Endodermal cell (in vitro differentiated cells): ENCODE measurements at regions not wholly inside any gene's neighbourhood (a gene's known extent, or its start where the extent isn't known, plus 50 kb on each side); places are given as distances from the start of the nearest gene placed in this dataset.

Experiments used
- DNase-seq: peaks from one replicate; pipeline ENCODE4 v3.0.0-alpha.2; 2017
- H3K27ac ChIP-seq: 2 replicates; pipeline ENCODE4 v1.5.1; 2013; ENCODE audit warnings: mild to moderate bottlenecking, low read depth, low read length, moderate library complexity
- H3K27me3 ChIP-seq: 2 replicates; pipeline ENCODE4 v1.6.1; 2013; ENCODE audit warnings: mild to moderate bottlenecking, low read length, moderate library complexity; ENCODE audit not compliant: insufficient read depth, control insufficient read depth, poor library complexity, severe bottlenecking
- H3K36me3 ChIP-seq: 2 replicates; pipeline ENCODE4 v1.7.0; 2013; ENCODE audit warnings: mild to moderate bottlenecking, low read length, moderate library complexity; ENCODE audit not compliant: control insufficient read depth, insufficient read depth
- H3K4me1 ChIP-seq: one replicate; pipeline ENCODE4 v1.7.0; 2013; ENCODE audit warnings: low read length; ENCODE audit not compliant: control insufficient read depth, insufficient read depth
- H3K4me3 ChIP-seq: 2 replicates; pipeline ENCODE4 v1.5.1; 2013; ENCODE audit warnings: mild to moderate bottlenecking, low read length, moderate library complexity
- H3K9ac ChIP-seq: 2 replicates; pipeline ENCODE4 v1.6.1; 2013; ENCODE audit warnings: mild to moderate bottlenecking, low read length, moderate library complexity; ENCODE audit not compliant: poor library complexity, severe bottlenecking; ENCODE audit errors: extremely low read depth
- H3K9me3 ChIP-seq: 2 replicates; pipeline ENCODE4 v1.6.1; 2013; ENCODE audit warnings: mild to moderate bottlenecking, low read length, moderate library complexity; ENCODE audit not compliant: control insufficient read depth
- H3K27ac Mint-ChIP-seq: 2 replicates; pipeline ENCODE4 v1.8.0; 2020; ENCODE audit warnings: mixed read lengths
- H3K27me3 Mint-ChIP-seq: 2 replicates; pipeline ENCODE4 v1.8.0; 2021; ENCODE audit warnings: mild to moderate bottlenecking, mixed read lengths; ENCODE audit not compliant: insufficient read depth
- H3K36me3 Mint-ChIP-seq: 2 replicates; pipeline ENCODE4 v1.8.0; 2020; ENCODE audit warnings: low read depth, mixed read lengths
- H3K4me1 Mint-ChIP-seq: 2 replicates; pipeline ENCODE4 v1.8.0; 2020; ENCODE audit warnings: mixed read lengths
- H3K4me3 Mint-ChIP-seq: 2 replicates; pipeline ENCODE4 v1.8.0; 2020; ENCODE audit warnings: mild to moderate bottlenecking, moderate library complexity, mixed read lengths
- H3K9me3 Mint-ChIP-seq: 2 replicates; pipeline ENCODE4 v1.8.0; 2020; ENCODE audit warnings: mild to moderate bottlenecking, mixed read lengths
- WGBS, 2 experiments: methylation state at CpG; one replicate each; pipeline versions ENCODE4 v1.1.5 to v1.1.7; 2013; ENCODE audit warnings: missing lambda C conversion rate in 2 of 2, mixed read lengths in 1 of 2; ENCODE audit not compliant: insufficient coverage in 1 of 2, insufficient read length in 1 of 2; 5-methylcytosine and 5-hydroxymethylcytosine counted together
- TF ChIP-seq, protein P1 (sequence below): fragments of 200-600 bp; sonication (generic); conservative IDR thresholded peaks from 2 replicates; pipeline ENCODE4 v1.5.0; 2021; ENCODE audit warnings: antibody characterized with exemption, mild to moderate bottlenecking

DNA sequence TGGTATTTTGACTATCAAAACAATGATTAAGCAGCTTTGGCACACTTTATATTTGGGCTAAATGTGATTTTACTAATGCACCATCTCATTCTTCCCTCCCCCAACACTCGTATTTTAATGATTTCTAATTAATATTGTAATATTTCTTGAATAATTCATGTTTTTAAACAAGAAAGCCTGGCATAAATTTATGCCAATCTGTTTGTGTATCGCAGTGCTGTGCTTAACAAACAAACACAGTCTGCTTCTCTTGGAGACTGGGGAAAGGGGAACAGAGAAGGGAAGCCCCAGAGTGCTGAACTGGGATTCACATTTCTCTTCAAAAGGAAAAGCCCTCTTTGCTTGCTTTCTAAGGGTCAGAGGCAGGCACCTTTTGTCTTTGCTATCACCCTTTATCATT is 496.9 kb upstream of the STXBP6 start:
- Mint-ChIP-seq H3K27me3 (no peaks in the 10 kb centered on the region), H3K9me3 (no peaks in the 10 kb centered on the region), H3K27ac (no peak overlapping the region), H3K4me3 (no peak overlapping the region), H3K4me1 (peaks cover 33% of the 10 kb centered on the region), H3K36me3 (no peaks in the 10 kb centered on the region)
- Histone ChIP-seq H3K36me3 (no peaks in the 10 kb centered on the region), H3K27ac (no peak overlapping the region), H3K9me3 (no peaks in the 10 kb centered on the region), H3K4me3 (no peak overlapping the region), H3K9ac (no peak overlapping the region), H3K27me3 (no peaks in the 10 kb centered on the region), H3K4me1 (no peaks in the 10 kb centered on the region)
- TF ChIP-seq, protein P1, sequence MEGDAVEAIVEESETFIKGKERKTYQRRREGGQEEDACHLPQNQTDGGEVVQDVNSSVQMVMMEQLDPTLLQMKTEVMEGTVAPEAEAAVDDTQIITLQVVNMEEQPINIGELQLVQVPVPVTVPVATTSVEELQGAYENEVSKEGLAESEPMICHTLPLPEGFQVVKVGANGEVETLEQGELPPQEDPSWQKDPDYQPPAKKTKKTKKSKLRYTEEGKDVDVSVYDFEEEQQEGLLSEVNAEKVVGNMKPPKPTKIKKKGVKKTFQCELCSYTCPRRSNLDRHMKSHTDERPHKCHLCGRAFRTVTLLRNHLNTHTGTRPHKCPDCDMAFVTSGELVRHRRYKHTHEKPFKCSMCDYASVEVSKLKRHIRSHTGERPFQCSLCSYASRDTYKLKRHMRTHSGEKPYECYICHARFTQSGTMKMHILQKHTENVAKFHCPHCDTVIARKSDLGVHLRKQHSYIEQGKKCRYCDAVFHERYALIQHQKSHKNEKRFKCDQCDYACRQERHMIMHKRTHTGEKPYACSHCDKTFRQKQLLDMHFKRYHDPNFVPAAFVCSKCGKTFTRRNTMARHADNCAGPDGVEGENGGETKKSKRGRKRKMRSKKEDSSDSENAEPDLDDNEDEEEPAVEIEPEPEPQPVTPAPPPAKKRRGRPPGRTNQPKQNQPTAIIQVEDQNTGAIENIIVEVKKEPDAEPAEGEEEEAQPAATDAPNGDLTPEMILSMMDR: no peak
- no peak for DNase-seq
- WGBS, 2 experiments: 87 to 89% methylated on average over 1 of the region's 2 CpGs

DNA sequence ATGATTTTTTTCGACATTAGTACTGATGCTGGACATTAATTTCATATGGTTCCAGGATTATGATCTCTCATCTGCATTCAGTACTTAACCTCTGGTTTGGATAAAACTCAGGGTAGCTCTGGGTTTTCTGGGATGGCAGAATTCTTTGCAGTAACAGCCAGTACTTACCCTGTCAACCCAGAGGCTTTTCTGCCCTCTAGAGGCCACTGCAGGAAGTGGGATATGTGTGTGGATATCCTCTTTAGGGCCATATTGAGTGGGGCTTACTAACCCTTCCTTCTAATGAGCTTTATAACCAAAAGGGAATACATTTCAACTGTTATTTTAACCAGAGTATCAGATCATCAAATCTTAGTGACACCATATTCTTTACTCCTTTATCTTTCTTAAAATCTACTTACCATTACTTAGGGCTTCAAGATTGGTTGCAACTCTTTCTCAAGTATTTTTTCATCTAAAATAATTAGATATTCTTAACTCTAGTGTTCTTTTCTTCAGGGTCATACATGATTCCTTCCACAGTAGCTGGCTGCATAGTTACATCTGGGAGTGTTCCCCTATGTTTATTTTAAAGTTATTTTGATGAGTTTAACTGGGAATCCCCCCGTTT is 488.0 kb upstream of the STXBP6 start:
- Mint-ChIP-seq H3K36me3 (no peaks in the 10 kb centered on the region), H3K9me3 (peaks cover 7% of the 10 kb centered on the region), H3K4me3 (no peak overlapping the region), H3K4me1 (peaks cover 4% of the 10 kb centered on the region), H3K27me3 (peaks cover 2% of the 10 kb centered on the region), H3K27ac (no peak overlapping the region)
- peaks cover under 1% of the 10 kb centered on the region for H3K9me3 ChIP-seq
- WGBS, 2 experiments: 33 to 85% methylated on average over 1 to 2 of the region's 2 CpGs
- DNase-seq: peak; percentile 92
- H3K27me3 ChIP-seq: no peaks in the 10 kb centered on the region
- H3K36me3 ChIP-seq: no peaks in the 10 kb centered on the region
- TF ChIP-seq, protein P1: peak; percentile 94
- H3K9ac ChIP-seq: no peak overlapping the region
- H3K4me3 ChIP-seq: no peak overlapping the region
- no peak overlapping the region for H3K27ac ChIP-seq
- no peaks in the 10 kb centered on the region for H3K4me1 ChIP-seq

DNA sequence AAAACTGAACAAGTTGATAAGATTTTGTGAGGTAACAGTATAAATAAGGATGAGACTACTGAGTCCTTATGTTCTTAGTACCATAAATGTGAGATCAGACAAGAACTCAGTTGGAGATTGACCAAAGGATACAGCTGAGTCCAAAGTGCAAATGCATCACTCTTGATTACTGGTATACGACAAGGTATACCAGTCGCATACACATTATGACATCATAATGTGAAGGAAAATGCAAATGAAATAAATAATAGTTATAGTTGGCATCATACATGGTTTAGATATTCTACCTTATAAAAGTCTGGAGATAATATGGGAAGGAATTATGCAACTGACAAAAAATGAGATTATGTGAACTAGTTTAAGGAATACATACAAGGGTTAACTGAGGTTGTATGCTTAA is 476.3 kb upstream of the STXBP6 start:
- Histone ChIP-seq H3K27ac (no peak overlapping the region), H3K9ac (no peak overlapping the region), H3K36me3 (no peaks in the 10 kb centered on the region), H3K9me3 (no peaks in the 10 kb centered on the region), H3K4me1 (no peaks in the 10 kb centered on the region), H3K4me3 (no peak overlapping the region), H3K27me3 (no peaks in the 10 kb centered on the region)
- H3K9me3 Mint-ChIP-seq: no peaks in the 10 kb centered on the region
- no peak for DNase-seq
- TF ChIP-seq, protein P1: no peak
- H3K27ac Mint-ChIP-seq: no peak overlapping the region
- no peaks in the 10 kb centered on the region for H3K27me3 Mint-ChIP-seq
- H3K36me3 Mint-ChIP-seq: no peaks in the 10 kb centered on the region
- 94% methylated on average over 2 of the region's 2 CpGs; no CpG with 5 or more reads in 1 of the 2 experiments for WGBS, 2 experiments
- no peak overlapping the region for H3K4me3 Mint-ChIP-seq
- H3K4me1 Mint-ChIP-seq: peaks cover 8% of the 10 kb centered on the region
